GM19397 (cell line): ENCODE measurements at regions not wholly inside any gene's neighbourhood (a gene's known extent, or its start where the extent isn't known, plus 50 kb on each side); places are given as distances from the start of the nearest gene placed in this dataset.
"Not testable (repeated sequence)": the region's sequence is repeated elsewhere in the genome, so short reads cannot be mapped to it uniquely, and the experiment has no call there.

Experiments
- ATAC-seq: cut with Tn5 transposase; IDR thresholded peaks from one replicate; pipeline ENCODE4 v1.9.1; 2021; ENCODE audit warnings: mild to moderate bottlenecking, moderate library complexity; ENCODE audit not compliant: unreplicated experiment

DNA sequence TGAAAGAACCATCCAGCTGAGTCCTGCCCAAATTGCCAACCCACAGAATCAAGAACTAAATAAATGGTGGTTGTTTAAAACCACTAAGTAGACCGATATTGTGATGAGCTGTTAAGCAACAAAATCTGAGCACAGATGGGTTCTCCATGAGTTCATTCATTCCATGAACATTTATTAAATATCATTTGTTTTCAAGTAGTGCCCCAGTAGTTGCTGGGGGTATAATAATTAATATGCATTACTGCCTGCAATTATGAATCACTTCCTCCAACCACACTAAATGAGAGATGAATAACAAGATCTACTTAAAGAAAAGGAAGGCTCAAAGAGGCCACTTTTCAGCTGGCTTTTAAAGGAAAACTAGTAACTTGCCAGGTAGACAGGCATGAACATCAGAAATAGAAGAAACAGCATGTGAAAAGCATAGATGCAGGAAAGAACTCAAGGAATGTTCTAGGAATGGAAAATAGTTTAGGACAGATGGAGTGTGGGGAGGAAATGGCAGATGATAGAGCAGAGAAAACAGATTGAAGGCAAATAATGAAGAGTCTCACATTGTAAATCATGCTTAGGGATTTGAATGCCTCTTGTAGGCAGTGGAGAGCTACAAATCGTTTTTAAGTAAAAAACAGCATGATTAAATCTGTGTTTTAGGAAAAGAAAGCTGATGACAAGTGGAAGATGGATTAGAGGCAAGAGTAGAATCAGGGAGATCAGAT lies 641.7 kb upstream of the DIPK2B start:
- no peak for ATAC-seq

DNA sequence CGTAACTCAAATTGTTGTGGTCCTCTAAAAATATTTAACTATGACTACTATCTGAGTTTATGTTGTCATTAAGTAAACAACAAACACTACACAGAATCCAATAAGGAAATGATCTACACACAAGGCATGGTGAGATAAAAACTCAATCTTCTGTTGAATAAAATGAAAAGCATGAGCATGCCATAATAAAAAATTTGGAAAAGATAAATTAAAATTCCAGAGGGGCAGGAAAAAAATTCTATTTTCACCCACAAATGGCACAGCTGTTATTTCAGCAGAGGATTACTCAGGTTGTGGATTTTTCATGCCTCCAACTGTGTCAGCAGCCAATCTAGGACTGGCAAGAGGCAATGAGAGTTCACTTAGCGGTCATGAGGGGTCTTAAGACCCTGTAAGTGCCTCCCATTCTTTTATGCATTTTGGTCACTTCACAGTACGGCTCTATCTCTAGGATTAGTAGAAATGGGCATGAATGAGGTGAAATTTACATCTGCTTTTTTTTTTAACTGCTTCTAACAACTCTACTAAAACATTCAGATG lies 639.8 kb upstream of the DIPK2B start:
- ATAC-seq: no peak

DNA sequence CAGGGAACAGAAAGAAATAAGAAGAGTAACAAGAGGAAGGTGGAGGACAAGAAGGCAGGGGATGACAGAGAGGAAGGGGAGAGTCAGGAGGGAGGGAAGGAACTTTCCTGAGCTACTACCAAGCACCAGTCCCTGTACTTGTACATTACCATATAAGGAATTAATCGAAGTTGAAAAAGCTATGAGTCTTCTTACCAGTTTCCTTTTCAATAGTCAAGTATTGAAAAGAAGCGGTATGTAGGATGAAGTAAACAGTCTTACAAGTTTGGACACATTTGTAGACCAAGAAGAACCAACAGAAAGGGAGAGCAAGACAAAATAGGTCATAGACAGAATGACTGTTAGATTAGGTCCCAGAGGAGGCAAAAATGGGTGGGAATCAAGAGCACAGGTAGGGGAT lies 629.7 kb upstream of the DIPK2B start:
- ATAC-seq: no peak

DNA sequence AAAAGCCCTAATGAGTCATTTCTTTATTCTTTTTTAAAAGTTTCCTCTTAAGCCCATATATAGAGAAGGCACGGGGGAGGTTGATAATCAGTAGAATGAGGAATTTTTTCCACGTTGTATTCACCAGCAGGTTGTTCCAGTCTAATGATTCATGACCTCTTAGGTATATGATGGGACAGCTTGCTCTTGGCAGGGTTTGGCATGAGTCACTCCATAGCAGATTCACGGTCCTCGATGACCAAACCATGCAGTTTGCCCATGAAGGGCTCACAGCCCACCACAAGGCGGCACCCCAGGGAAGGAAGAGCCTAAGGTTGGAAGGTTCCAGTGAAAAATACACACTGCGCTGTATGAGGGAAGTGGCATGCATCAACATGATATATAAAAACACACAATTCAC lies 623.8 kb upstream of the DIPK2B start:
- ATAC-seq: no peak

DNA sequence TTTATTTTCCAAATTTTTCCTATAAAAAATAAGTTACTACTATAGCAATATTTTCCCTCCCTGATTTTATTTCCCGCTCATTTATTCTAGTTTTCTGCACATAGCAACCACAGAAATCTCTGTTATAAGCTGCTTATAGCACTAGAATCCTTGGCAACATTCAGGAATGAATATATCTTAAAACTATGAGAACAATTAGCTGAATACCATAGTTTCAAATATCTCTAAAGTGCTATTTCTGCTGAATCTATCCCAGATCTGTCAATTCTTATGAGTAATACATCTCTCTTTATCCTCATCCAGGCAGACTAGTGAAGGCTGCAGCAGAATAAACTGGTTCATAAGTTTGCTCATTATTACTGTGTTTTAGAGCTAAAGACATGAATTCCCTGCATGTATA lies 622.9 kb upstream of the DIPK2B start:
- no peak for ATAC-seq

DNA sequence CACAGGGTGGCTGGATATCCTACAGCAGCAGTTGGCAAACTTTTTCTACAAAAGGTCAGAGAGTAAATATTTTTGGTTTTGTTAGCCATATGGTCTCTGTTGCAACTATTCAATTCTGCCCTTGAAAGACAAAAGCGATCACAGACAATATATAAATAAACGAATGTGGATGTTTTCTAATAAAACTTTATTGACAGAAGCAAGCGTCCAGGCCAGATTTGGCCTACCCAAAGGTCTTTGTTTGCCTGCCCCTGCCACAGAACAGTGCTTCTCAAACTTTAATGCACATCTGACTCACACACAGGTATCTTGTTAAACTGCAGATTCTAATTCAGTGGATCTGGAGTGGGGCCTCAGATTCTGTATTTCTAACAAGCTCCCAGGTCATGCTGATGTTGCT lies 621.4 kb upstream of the DIPK2B start:
- no peak for ATAC-seq

DNA sequence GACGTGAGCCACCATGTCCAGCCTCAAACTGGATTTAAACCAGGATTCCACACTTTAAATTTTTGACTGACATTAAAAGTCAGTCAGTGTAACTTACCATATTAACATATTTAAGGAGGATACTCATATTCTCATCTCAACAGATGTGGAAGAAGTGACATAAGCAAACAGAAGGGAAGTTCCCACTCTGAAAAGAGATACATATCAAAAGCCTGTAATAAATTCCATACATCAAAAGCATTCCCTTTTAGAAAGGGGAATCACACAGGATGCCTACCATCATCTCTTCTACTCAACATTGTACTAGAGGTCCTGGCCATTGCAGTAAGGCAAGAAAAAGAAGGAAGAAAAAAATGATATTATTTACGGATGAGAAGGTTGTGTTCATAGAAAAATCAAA lies 618.2 kb upstream of the DIPK2B start:
- no peak for ATAC-seq

DNA sequence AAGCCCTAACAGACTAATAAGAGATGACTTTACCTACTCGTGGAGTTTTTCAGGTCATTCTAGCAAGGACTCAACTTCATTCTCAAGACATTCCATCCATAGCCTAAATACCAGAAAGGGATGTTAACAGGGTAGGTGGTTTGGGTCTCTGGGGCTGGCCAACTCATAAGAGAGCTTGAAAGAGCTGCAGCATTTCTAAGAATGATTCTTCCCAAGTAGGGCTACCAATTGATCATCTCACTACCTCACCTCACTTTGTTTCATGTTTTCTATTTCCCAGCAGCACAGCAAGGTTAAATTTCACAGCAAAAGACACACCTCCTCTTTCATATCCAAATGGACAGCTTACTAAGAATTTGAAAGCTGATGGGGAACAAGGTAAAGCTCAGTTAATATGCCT lies 614.8 kb upstream of the DIPK2B start:
- ATAC-seq: no peak

DNA sequence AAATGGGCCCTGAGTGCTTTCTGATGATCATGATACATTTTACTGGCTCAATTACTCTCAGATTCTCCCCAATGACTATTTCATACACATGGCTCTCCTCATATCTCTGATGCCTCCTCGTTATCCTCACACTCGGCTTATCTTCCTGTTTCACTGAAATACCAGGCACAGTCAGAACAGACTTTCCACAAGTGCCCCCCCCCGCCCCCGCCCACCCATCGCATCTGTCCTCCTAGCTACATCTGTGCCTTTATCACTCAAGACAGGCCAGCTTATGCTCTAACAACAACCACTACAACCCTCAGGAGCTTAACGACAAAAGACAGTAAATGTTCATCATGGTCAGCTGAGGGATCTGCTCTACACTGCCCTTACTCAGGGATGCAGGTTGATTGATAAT lies 610.6 kb upstream of the DIPK2B start:
- ATAC-seq: no peak

DNA sequence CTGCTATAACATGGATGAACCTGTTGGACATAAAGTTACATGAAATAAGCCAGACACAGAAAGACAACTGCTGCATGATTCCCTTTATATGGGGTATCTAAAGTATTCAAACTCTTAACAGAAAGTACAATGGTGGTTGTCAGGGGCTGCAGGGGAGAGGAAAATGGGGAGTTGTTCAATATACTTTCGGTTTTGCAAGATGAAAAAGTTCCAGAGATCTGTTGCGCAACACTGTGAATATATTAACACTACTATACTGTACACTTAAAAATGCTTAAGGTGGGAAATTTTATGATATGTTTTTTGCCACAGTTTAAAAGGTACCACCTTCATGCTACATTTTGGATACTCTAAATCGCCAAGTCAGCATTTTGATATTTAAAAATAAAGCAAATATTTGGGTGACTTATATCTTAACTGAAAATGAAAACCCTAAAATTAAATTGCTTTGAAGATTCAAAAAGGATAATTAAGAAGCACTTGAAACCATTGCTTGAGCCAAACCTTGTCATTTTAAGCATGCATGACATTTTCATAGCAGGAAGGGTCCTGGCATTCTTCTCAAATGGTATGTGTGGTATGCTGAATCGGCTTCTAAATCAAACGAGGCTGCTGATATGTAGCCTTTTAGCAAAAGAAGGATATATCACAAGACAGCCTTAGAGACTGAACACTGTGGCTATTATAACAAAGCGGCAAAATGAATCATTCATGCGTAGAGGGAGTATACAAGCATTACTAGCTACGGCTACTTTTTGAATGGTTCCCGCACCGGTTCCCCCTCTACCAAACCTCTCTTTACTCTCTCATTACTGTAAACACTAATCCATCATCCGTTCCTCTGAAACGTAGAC lies 607.1 kb upstream of the DIPK2B start:
- no peak for ATAC-seq

DNA sequence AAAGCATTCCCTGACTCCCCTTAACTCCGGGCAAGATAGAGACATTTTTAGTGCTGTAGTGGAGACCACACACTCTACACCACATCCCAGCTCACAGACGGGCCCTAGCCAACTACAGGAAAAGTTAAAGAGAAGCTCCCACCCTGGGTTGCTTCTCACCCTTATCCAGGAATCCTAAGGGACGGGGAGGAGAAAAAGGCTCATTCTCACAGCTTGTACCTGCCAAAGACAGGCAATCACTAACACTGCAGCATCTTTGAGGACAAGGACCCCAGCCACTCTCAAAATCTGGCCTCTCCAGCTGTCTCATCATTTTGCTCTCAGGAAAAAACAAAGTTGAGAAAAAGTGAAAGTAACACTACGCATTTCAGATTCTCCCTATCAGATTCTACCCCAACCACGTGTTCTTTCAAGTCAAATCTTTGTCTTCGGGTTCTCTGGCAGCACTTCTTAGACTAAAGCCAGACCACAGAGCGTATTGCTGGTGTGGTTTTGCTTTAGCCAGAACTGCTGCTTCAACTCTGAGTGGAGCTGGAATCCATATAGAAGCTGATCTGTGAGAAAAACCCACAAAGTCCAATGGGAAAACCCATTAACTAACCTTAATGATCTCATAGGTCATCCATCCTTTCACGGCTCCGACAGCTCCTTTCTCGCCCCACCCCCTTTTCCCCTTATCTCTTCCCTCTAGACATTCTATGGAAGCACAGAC lies 605.9 kb upstream of the DIPK2B start:
- peak; percentile 79 for ATAC-seq

DNA sequence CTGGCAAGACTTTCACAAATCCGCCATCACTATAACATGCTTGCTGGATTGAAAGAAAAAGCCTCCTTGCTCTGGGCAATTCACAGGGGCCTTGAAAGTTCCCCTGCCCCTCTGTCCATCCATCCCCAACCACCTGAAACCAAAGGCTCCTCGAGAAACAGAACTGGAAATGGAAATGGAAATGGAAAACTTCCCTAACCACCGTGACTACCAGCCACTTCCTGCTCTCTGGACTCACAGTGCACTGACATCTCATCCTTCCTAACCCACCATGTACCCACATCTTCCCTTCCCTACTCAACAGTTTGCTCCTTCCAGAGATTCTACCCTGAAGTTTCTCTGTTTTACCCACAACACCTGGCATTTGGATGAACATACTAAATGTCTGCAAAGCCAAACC lies 603.6 kb upstream of the DIPK2B start:
- ATAC-seq: no peak

DNA sequence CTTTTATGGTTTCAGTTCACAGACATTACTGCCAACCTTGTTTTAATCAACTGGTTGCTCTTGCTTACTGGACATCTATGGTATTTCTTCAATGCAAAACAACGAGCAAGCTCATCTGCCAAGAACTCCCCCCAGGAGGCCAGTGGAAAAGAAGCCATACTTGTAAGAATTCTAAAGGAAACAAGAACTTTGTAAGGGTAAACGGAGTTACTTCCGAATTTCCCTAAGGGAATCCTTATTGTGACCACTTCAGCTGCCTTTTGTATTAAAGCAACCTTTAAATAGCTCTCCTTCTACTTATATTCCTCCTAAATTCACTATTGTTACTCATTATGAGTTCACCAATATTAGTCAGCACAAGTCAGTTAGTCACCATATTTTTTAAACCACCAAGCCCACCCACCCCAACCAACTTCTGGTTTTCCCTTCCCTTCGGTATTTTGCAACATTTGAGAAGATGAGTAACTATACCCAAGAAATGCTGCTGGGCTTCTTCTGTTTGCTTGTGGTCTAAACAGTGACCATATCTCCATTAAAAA lies 602.8 kb upstream of the DIPK2B start:
- ATAC-seq: no peak

DNA sequence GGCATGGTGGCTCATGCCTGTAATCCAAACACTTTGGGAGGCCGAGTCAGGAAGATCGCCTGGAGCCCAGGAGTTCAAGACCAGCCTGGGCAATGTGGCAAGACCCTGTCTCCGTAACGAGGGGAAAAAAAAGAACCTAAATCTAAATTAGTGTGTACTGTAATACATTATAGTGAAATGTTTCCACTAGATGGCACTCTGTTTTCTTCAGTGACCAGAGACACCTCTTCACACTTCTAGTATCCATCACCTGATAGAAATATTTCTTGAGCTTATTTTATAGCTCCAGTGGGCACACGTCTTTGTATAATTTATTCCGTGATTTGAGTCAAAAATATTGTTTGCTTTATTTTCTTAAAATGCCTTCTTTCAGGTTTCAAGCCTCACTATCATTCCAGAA lies 600.9 kb upstream of the DIPK2B start:
- no peak for ATAC-seq

DNA sequence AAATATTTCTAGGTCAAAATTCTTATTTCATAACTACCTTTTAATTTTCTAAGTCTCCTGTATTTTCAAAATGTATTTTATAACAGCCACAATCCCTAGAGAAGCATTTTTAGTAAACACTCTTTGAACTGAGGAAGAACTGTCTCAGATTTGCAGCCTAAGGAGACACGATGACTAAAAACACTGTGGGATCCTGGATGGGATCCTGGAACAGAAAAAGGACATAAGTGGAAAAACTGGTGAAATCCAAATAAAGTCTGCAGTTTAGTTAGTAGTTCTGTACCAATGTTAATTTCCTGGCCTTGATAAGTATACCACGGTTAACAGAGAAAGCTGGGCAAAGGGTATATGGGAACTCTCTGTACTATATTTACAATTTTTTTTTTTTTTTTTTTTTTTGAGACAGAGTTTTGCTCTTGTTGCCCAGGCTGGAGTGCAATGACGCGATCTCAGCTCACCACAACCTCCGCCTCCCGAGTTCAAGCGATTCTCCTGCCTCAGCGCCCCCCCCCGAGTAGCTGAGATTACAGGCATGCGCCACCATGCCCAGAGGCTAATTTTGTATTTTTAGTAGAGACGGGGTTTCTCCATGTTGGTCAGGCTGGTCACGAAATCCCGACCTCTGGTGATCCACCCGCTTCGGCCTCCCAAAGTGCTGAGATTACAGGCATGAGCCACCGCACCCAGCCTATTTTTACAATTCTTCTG lies 600.2 kb upstream of the DIPK2B start:
- not testable (repeated sequence) for ATAC-seq

DNA sequence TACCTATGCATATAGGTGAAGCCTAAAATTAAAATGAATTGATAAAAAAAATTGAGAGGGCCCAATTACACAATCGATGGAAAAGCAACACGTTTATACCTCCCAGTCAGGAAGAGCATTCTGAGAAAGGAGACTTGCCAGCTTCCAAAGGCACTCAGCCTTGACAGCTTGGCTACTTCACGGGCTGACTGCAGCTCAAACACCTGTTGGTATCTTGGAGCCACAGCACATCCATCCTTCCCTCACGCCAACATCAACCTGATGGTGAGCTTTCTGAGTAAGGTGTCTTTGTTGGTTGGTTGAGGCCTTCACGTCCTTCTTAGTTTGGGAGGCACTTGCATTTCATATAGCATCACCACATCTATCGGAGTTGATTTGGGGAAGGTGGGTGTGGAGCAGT lies 598.9 kb upstream of the DIPK2B start:
- ATAC-seq: no peak

DNA sequence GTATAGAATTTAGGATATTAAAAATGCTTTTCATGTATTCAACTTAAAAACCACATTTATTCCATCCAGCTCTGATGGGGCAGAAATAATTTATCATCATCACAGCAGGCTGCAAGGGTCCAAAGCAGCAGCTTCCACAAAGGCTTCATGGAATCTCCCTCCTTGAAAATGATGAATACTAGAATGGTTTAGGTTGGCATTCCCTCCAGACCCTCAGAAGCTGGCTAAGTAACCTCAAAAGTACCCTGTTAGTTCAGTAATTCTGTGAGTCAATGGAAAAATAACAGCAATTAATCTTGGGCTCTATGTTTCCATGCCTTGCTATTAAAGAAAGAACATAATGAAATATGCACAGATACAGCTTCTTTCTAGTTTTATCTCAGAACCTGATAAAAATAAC lies 594.9 kb upstream of the DIPK2B start:
- ATAC-seq: no peak

DNA sequence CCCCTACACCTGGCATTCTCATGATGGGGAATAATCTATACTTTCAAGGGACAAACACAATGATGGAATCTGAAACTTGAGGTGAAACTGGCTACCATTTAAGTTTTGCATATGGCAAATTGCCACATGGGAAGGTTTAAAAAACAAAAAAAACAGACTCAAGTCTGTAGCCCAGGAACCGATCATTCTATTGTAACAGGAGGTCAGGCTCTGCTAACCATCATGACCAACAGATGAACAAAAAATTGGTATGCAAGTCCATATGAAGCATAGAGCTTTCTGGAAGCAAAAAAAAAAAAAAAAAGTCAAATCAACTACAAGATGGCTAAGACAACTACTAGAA lies 594.3 kb upstream of the DIPK2B start:
- no peak for ATAC-seq

DNA sequence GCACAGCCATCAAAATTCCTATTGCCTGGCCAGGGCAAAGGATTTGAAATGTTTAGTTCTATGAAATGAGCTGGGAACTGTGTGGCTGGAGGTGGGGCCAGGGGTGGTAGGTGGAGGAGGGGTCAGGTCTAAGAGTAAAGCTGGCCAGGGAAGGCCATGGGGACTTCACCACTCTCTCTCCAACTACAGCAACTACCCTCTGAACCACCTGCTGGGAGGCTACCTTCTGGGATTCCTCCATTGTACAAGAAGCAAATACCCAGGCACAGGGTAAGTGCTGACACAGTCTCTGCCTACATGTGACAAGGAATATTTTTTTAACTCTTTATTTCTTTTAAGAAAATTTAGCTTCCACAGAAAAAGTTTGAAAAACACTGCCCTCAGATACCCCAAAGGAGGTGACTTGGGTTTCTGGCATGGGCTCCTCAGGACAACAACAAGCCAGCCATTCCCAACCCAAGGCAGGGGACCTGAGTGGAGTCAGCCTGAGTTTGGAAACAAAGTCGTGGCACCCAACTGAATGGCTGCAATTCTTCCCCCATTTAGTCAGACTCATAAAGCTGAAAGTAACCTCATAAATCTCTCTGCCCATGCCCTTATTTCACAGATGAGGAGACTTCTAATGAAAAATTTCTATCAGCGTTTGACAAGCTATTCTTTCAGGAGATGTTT lies 593.8 kb upstream of the DIPK2B start:
- no peak for ATAC-seq

DNA sequence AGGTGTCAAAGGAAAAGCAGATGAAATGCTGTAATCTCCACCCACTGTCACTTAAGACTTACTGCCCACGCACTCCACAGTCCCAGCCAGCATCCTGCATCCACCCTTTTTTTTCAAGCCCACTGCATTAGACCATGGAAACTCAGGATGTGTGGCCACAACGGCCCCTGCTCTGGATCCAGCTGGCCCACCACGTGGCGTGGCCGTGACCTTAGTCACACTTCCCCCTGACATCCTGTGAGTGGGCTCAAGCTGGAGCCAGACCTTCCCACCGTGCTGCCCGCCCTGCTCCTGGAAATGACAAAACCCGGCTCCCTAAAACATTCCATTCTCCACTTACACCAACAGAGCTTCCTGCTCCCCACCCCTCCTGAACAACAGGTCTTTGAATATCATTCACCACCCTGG lies 588.3 kb upstream of the DIPK2B start:
- no peak for ATAC-seq
